SK-N-SH (cell line): ENCODE measurements at regions not wholly inside any gene's neighbourhood (a gene's known extent, or its start where the extent isn't known, plus 50 kb on each side); places are given as distances from the start of the nearest gene placed in this dataset.
"Not testable (repeated sequence)": the region's sequence is repeated elsewhere in the genome, so short reads cannot be mapped to it uniquely, and the experiment has no call there.

Source experiments
- CTCF ChIA-PET: fragments of 300-600, 350-600 bp; formaldehyde crosslinking; extraction: SDS; loops from one replicate; lab custom pipeline; 2021; lab: Yijun Ruan, JAX
- POLR2A ChIA-PET: fragments of 350-600 bp; sonication (Branson Sonifier 250); formaldehyde crosslinking; extraction: SDS; loops from one replicate; lab custom pipeline; 2020; ENCODE audit warnings: antibody characterized with exemption, inconsistent platforms; lab: Yijun Ruan, JAX
- DNase-seq: peaks from one replicate; pipeline ENCODE4 v3.0.0; 2012
- H2AFZ ChIP-seq: fragments of 200-600 bp; sonication (generic); 2 replicates; pipeline ENCODE4 v1.8.1; 2016; ENCODE audit warnings: antibody characterized with exemption, mild to moderate bottlenecking, low read depth
- H3F3A ChIP-seq: fragments of 200-600 bp; sonication (generic); replicated peaks from 2 replicates; pipeline ENCODE3; 2016; ENCODE audit warnings: antibody characterized with exemption, mild to moderate bottlenecking; ENCODE audit not compliant: insufficient read depth
- H3K27ac ChIP-seq, 2 experiments: fragments of 200-500 bp in 1 of 2; fragments of 200-600 bp in 1 of 2; sonication (Bioruptor generic) in 1 of 2; sonication (generic), shearing (Covaris generic) in 1 of 2; 2 replicates each; pipeline versions ENCODE4 v1.5.1 to v1.6.1; 2014 to 2016; ENCODE audit warnings: low read depth in 2 of 2, inconsistent platforms in 1 of 2, low read length in 1 of 2, mild to moderate bottlenecking in 1 of 2, mixed read lengths in 1 of 2
- H3K27me3 ChIP-seq: fragments of 200-600 bp; sonication (generic), shearing (Covaris generic); 2 replicates; pipeline ENCODE4 v1.6.1; 2016; ENCODE audit warnings: mixed run types; ENCODE audit not compliant: insufficient read depth
- H3K36me3 ChIP-seq, 2 experiments: fragments of 200-500 bp in 1 of 2; fragments of 200-600 bp in 1 of 2; sonication (Bioruptor generic) in 1 of 2; sonication (generic) in 1 of 2; replicated peaks in 1 of 2; 2 replicates each; pipeline versions ENCODE3 to v1.5.1; 2014 to 2016; ENCODE audit warnings: low read length in 1 of 2, mild to moderate bottlenecking in 1 of 2; ENCODE audit not compliant: insufficient read depth in 2 of 2, control insufficient read depth in 1 of 2
- H3K4me1 ChIP-seq, 2 experiments: fragments of 200-500 bp in 1 of 2; fragments of 200-600 bp in 1 of 2; sonication (Bioruptor generic) in 1 of 2; sonication (generic), shearing (Covaris generic) in 1 of 2; 2 replicates each; pipeline versions ENCODE4 v1.5.1 to v1.6.1; 2014 to 2016; ENCODE audit warnings: low read depth in 1 of 2, low read length in 1 of 2, mixed run types in 1 of 2; ENCODE audit not compliant: insufficient read depth in 2 of 2, control insufficient read depth in 1 of 2
- H3K4me2 ChIP-seq: fragments of 200-600 bp; sonication (generic), shearing (Covaris generic); 2 replicates; pipeline ENCODE4 v1.6.1; 2017; ENCODE audit warnings: mixed run types
- H3K4me3 ChIP-seq, 2 experiments: fragments of 200-500 bp in 1 of 2; fragments of 200-600 bp in 1 of 2; sonication (Bioruptor generic) in 1 of 2; sonication (generic), shearing (Covaris generic) in 1 of 2; 2 replicates each; pipeline versions ENCODE4 v1.5.1 to v1.8.1; 2014 to 2016; ENCODE audit warnings: low read depth in 2 of 2, inconsistent platforms in 1 of 2, low read length in 1 of 2, mild to moderate bottlenecking in 1 of 2, mixed read lengths in 1 of 2, moderate library complexity in 1 of 2
- H3K79me2 ChIP-seq: fragments of 200-600 bp; sonication (generic); 2 replicates; pipeline ENCODE4 v1.8.1; 2017; ENCODE audit warnings: mild to moderate bottlenecking; ENCODE audit not compliant: insufficient read depth
- H3K9ac ChIP-seq: fragments of 200-600 bp; sonication (generic); 2 replicates; pipeline ENCODE4 v1.6.1; 2017; ENCODE audit warnings: mixed run types
- H3K9me2 ChIP-seq: fragments of 200-600 bp; sonication (generic); 2 replicates; pipeline ENCODE4 v1.6.1; 2017; ENCODE audit warnings: mixed run types
- H3K9me3 ChIP-seq: fragments of 200-600 bp; sonication (generic); 2 replicates; pipeline ENCODE4 v1.6.1; 2017; ENCODE audit warnings: mixed run types, mild to moderate bottlenecking, moderate library complexity
- H4K20me1 ChIP-seq: fragments of 200-600 bp; sonication (generic); 2 replicates; pipeline ENCODE4 v1.6.1; 2017; ENCODE audit warnings: mild to moderate bottlenecking, mixed run types; ENCODE audit not compliant: insufficient read depth
- CHD2 ChIP-seq: fragments of 150-350 bp; IDR thresholded peaks from 2 replicates; pipeline ENCODE4 v1.6.1; 2018; ENCODE audit warnings: low read length; ENCODE audit not compliant: partially characterized antibody
- CTCF ChIP-seq: fragments of 200-600 bp; sonication (generic); IDR thresholded peaks from 2 replicates; pipeline ENCODE4 v1.6.1; 2017; ENCODE audit warnings: antibody characterized with exemption, mild to moderate bottlenecking, moderate library complexity
- EP300 ChIP-seq, 2 experiments: IDR thresholded peaks; 2 replicates each; pipeline versions ENCODE4 v1.4.0 to v1.6.1; 2012; ENCODE audit warnings: borderline replicate concordance in 1 of 2, low read depth in 1 of 2, low read length in 1 of 2
- EZH2phosphoT487 ChIP-seq: fragments of 200-600 bp; sonication (generic); IDR thresholded peaks from 2 replicates; pipeline ENCODE4 v1.6.1; 2017; ENCODE audit warnings: low read depth, mixed run types, mild to moderate bottlenecking, antibody characterized with exemption, moderate library complexity, borderline replicate concordance
- FOSL2 ChIP-seq: IDR thresholded peaks from 2 replicates; pipeline ENCODE4 v1.4.0; 2012; ENCODE audit warnings: low read depth, mild to moderate bottlenecking, moderate library complexity, borderline replicate concordance
- FOXM1 ChIP-seq: IDR thresholded peaks from 2 replicates; pipeline ENCODE4 v1.4.0; 2012; ENCODE audit warnings: low read depth, mild to moderate bottlenecking
- GABPA ChIP-seq: IDR thresholded peaks from 2 replicates; pipeline ENCODE4 v1.4.0; 2012; ENCODE audit warnings: low read depth, mild to moderate bottlenecking
- GATA2 ChIP-seq: sonication (generic); formaldehyde crosslinking; IDR thresholded peaks from 2 replicates; pipeline ENCODE4 v1.5.0; 2020; ENCODE audit warnings: mild to moderate bottlenecking, missing genetic modification reagents
- IRF3 ChIP-seq: fragments of 150-350 bp; IDR thresholded peaks from 2 replicates; pipeline ENCODE4 v1.6.1; 2016; ENCODE audit warnings: mild to moderate bottlenecking, low read depth, low read length
- JUND ChIP-seq: IDR thresholded peaks from 2 replicates; pipeline ENCODE4 v1.4.0; 2012
- MAX ChIP-seq: IDR thresholded peaks from 2 replicates; pipeline ENCODE4 v1.4.0; 2012; ENCODE audit warnings: low read depth
- NFIC ChIP-seq: IDR thresholded peaks from 2 replicates; pipeline ENCODE4 v1.4.0; 2012; ENCODE audit warnings: borderline replicate concordance
- RCOR1 ChIP-seq: fragments of 150-350 bp; IDR thresholded peaks from 2 replicates; pipeline ENCODE4 v1.6.1; 2017; ENCODE audit warnings: antibody characterized with exemption, low read length
- REST ChIP-seq: IDR thresholded peaks from 2 replicates; pipeline ENCODE4 v1.6.1; 2012; ENCODE audit warnings: mild to moderate bottlenecking, low read depth, low read length, moderate library complexity
- RFX5 ChIP-seq: IDR thresholded peaks from 2 replicates; pipeline ENCODE4 v1.6.1; 2012; ENCODE audit warnings: mild to moderate bottlenecking, improper control_type of control experiment, low read length
- SMC3 ChIP-seq: IDR thresholded peaks from 2 replicates; pipeline ENCODE4 v1.6.1; 2012; ENCODE audit warnings: low read depth, low read length, improper control_type of control experiment
- TCF12 ChIP-seq: IDR thresholded peaks from 2 replicates; pipeline ENCODE4 v1.4.0; 2012
- TEAD4 ChIP-seq: IDR thresholded peaks from 2 replicates; pipeline ENCODE4 v1.4.0; 2012; ENCODE audit warnings: mild to moderate bottlenecking, borderline replicate concordance; ENCODE audit not compliant: insufficient read depth
- USF1 ChIP-seq: IDR thresholded peaks from 2 replicates; pipeline ENCODE4 v1.4.0; 2012; ENCODE audit warnings: low read depth, borderline replicate concordance
- ZBTB33 ChIP-seq: IDR thresholded peaks from 2 replicates; pipeline ENCODE4 v1.4.0; 2012; ENCODE audit warnings: low read depth, borderline replicate concordance
- WGBS: methylation state at CpG from one replicate; pipeline ENCODE4 v1.1.6; 2017; ENCODE audit warnings: low lambda C conversion rate; 5-methylcytosine and 5-hydroxymethylcytosine counted together

GRCh38 chr2:144642131-144642530 is 122.2 kb upstream of the ZEB2 start:
- CTCF ChIA-PET = interaction anchor here (1.6 kb wide), 1 partner anchor 16 kb away, joined by 3 read pairs; no protein-coding TSS in a partner anchor
- no peak overlapping the region for H3K9ac ChIP-seq
- H3F3A ChIP-seq = no peaks in the 10 kb centered on the region
- H4K20me1 ChIP-seq = no peaks in the 10 kb centered on the region
- 75% methylated on average over 2 of the region's 2 CpGs for WGBS
- H3K4me1 ChIP-seq = peaks cover 0 to 5% of the 10 kb centered on the region in 2 experiments; a peak in 1 of 4 replicates
- POLR2A ChIA-PET = no interaction called here
- no peak overlapping the region for H3K4me3 ChIP-seq
- no peak for DNase-seq
- H3K27ac ChIP-seq = no peak overlapping the region
- no peak overlapping the region for H2AFZ ChIP-seq
- H3K9me2 ChIP-seq = no peaks in the 10 kb centered on the region
- no peak overlapping the region for H3K4me2 ChIP-seq
- no peaks in the 10 kb centered on the region for H3K36me3 ChIP-seq
- no peaks in the 10 kb centered on the region for H3K79me2 ChIP-seq
- no peak for TF ChIP-seq SMC3
- no peak for TF ChIP-seq CTCF
- TF ChIP-seq TCF12 = no peak
- TF ChIP-seq IRF3 = no peak
- no peak for TF ChIP-seq REST
- no peak for TF ChIP-seq FOXM1
- TF ChIP-seq EP300 (IDR thresholded peaks at IDR 0.05; ENCODE audit: borderline replicate concordance in 1 of 2, low read depth in 1 of 2, low read length in 1 of 2) = no peak
- TF ChIP-seq RCOR1 = no peak
- TF ChIP-seq GABPA = no peak
- no peak for TF ChIP-seq CHD2
- TF ChIP-seq JUND = no peak
- TF ChIP-seq GATA2 (CRISPR knock-in tag) = no peak
- no peak for TF ChIP-seq FOSL2
- no peak for TF ChIP-seq USF1
- no peak for TF ChIP-seq EZH2phosphoT487
- no peak for TF ChIP-seq NFIC
- no peak for TF ChIP-seq ZBTB33
- no peak for TF ChIP-seq MAX
- no peak for TF ChIP-seq TEAD4
- no peak for TF ChIP-seq RFX5
- TF ChIP-seq, all 33 proteins: peak for 0
- Histone ChIP-seq H3K27me3 (no peaks in the 10 kb centered on the region), H3K9me3 (no peaks in the 10 kb centered on the region)

GRCh38 chr2:144638250-144638649 is 118.3 kb upstream of the ZEB2 start:
- H3K4me1 ChIP-seq, H4K20me1 ChIP-seq, POLR2A ChIA-PET, H3K79me2 ChIP-seq, H2AFZ ChIP-seq, H3K36me3 ChIP-seq, H3K27ac ChIP-seq, H3K9me3 ChIP-seq, H3K27me3 ChIP-seq, H3K4me2 ChIP-seq, H3K9ac ChIP-seq, DNase-seq, H3F3A ChIP-seq, H3K4me3 ChIP-seq, H3K9me2 ChIP-seq: not testable (repeated sequence)
- CTCF ChIA-PET = interaction anchor here (0.6 kb wide), 1 partner anchor 1211 kb away, joined by 3 read pairs; no protein-coding TSS in a partner anchor
- WGBS = 64% methylated on average over 4 of the region's 4 CpGs
